ENCODE measurements at regions not wholly inside any gene's neighbourhood (a gene's known extent, or its start where the extent isn't known, plus 50 kb on each side); places are given as distances from the start of the nearest gene placed in this dataset.

DNA sequence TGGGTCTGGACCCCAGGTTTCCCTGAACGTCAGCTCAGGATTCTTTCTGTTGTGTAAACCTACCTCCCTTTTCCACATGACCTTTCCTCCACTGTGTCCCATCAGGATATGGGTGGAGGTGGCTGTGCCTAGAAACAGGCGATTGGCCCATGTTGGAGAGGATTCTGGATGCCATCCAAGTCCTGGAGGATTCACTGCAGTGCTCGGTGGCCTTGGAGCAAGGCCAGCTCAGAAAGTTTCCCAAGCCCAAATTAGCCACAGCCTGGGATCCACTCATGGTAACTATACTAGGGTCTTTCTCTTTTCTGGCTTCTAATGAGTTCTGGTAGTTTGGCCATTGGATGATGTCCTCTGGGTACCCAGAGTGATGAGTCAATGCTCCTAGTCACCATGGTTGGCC, 141.6 kb downstream of the SNX19 start:
- Histone ChIP-seq H3K36me3 (ENCODE audit: control insufficient read depth in 2 of 2, insufficient read depth in 1 of 2, low read length in 2 of 2) (no peaks in the 10 kb centered on the region), H3K9me3 (ENCODE audit: control insufficient read depth, insufficient read depth, low read depth, low read length) (no peaks in the 10 kb centered on the region), H3K27ac (ENCODE audit: extremely low read depth, low read depth, low read length) (no peak overlapping the region), H3K4me1 (ENCODE audit: control insufficient read depth, insufficient read depth, low read length) (no peaks in the 10 kb centered on the region), H3K4me3 (ENCODE audit: low read depth, low read length) (no peak overlapping the region)
- no peak for TF ChIP-seq ZFP37 (tag by site-specific recombination; IDR thresholded peaks at IDR 0.05)
- no peak for TF ChIP-seq ZBTB17 (tag by site-specific recombination; IDR thresholded peaks at IDR 0.05)
- CTCF ChIA-PET, result interaction anchor here (1.2 kb wide), 1 partner anchor 88 kb away, joined by 7 read pairs; no protein-coding TSS in a partner anchor
- POLR2A ChIA-PET, result no interaction called here

DNA sequence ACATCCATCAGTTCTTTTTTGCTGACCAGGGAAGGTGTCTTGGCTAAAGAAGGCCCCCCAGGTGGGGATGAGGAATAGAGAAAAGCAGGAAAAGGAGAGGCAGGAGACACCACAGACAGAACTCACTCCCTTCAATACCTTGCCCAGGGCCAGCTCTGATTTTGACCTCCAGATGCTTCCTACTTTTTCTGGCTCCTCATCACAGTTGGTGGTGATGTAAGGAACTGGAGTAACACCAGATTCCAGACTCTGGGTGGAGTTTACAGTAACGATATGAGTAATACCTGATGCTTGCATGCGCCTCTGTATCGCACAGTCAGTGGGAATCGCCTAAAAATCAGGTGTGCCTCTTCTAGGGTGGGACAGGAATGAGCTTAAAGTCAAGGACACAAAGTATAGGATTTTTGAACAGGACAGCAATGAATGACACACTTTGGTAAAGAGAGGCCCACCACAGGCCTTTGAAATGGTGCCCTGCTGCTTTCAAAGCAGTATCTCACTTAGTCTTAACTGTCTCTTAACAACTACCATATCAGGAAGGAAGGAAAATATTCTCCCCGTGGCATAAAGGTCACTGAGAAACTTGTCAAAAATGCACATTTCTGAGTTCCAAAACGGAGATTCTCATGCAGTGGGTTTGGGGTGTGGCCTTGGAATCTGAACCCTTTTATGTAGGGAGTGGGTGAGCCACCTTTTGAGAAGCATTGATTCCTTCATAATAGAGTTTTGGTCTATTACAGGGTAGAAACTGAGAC, 140.8 kb downstream of the SNX19 start:
- ChIA-PET CTCF (interaction anchor here (1.2 kb wide), 1 partner anchor 87 kb away, joined by 7 read pairs; no protein-coding TSS in a partner anchor), POLR2A (no interaction called here)
- no peak overlapping the region for H3K27ac ChIP-seq (ENCODE audit: extremely low read depth, low read depth, low read length)
- no peaks in the 10 kb centered on the region for H3K4me1 ChIP-seq (ENCODE audit: control insufficient read depth, insufficient read depth, low read length)
- no peak overlapping the region for H3K4me3 ChIP-seq (ENCODE audit: low read depth, low read length)
- H3K9me3 ChIP-seq (ENCODE audit: control insufficient read depth, insufficient read depth, low read depth, low read length), result no peaks in the 10 kb centered on the region
- H3K36me3 ChIP-seq (ENCODE audit: control insufficient read depth in 2 of 2, insufficient read depth in 1 of 2, low read length in 2 of 2), result no peaks in the 10 kb centered on the region
- TF ChIP-seq ZNF146 (tag by site-specific recombination; IDR thresholded peaks at IDR 0.05), result no peak
- no peak for TF ChIP-seq ZNF621 (tag by site-specific recombination; IDR thresholded peaks at IDR 0.05)
- TF ChIP-seq ZBTB20 (tag by site-specific recombination; IDR thresholded peaks at IDR 0.05), result no peak
- TF ChIP-seq ZNF692 (tag by site-specific recombination; IDR thresholded peaks at IDR 0.05), result no peak

DNA sequence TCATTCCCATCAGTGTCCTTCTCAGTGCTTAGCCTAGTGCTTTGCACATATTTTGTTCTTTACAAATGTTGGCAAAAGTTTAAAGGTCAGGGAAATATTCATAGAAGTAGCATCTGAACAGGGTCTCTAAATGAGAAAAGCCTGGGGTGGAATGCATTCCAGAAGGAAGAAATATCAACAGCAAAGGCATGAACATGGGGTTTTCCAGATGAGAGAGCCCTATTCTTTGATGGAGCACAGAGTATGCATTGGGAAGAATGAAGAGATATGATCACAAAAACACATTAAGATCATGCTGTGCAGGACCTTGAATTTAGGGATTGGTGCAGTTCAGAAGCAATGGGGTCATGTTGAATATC, 140.2 kb downstream of the SNX19 start:
- CTCF ChIA-PET, result interaction anchor here (1.2 kb wide), 1 partner anchor 86 kb away, joined by 7 read pairs; no protein-coding TSS in a partner anchor

GRCh38 chr11:130778026-130778425, 138.3 kb downstream of the SNX19 start:
- Histone ChIP-seq H3K27ac (ENCODE audit: extremely low read depth, low read depth, low read length) (no peak overlapping the region), H3K4me3 (ENCODE audit: low read depth, low read length) (no peak overlapping the region), H3K36me3 (ENCODE audit: control insufficient read depth in 2 of 2, insufficient read depth in 1 of 2, low read length in 2 of 2) (no peaks in the 10 kb centered on the region), H3K9me3 (ENCODE audit: control insufficient read depth, insufficient read depth, low read depth, low read length) (no peaks in the 10 kb centered on the region), H3K4me1 (ENCODE audit: control insufficient read depth, insufficient read depth, low read length) (0 out of 2 replicates have a peak, but pooled peaks cover 2% of the 10 kb centered on the region)
- ChIA-PET POLR2A (no interaction called here), CTCF (no interaction called here)
- no peak for TF ChIP-seq ZNF26 (tag by site-specific recombination; IDR thresholded peaks at IDR 0.05)
- TF ChIP-seq MYNN (tag by site-specific recombination; IDR thresholded peaks at IDR 0.05; ENCODE audit: borderline replicate concordance), result no peak
- no peak for TF ChIP-seq ZBTB6 (tag by site-specific recombination; IDR thresholded peaks at IDR 0.05)
- TF ChIP-seq ZSCAN30 (tag by site-specific recombination; IDR thresholded peaks at IDR 0.05), result no peak
- TF ChIP-seq ZNF274 (IDR thresholded peaks at IDR 0.05; ENCODE audit: low read length), result no peak
- TF ChIP-seq ZNF274 (tag by site-specific recombination; IDR thresholded peaks at IDR 0.05; ENCODE audit: borderline replicate concordance), result no peak
- TF ChIP-seq ZNF223 (tag by site-specific recombination; IDR thresholded peaks at IDR 0.05), result no peak
- no peak for TF ChIP-seq ZNF292 (tag by site-specific recombination; IDR thresholded peaks at IDR 0.05; ENCODE audit: borderline replicate concordance, low read depth)
- no peak for TF ChIP-seq ZBTB26 (tag by site-specific recombination; optimal IDR thresholded peaks at IDR 0.05)
- TF ChIP-seq SALL2 (tag by site-specific recombination; IDR thresholded peaks at IDR 0.05; ENCODE audit: borderline replicate concordance), result no peak
- no peak for TF ChIP-seq ZNF132 (tag by site-specific recombination; IDR thresholded peaks at IDR 0.05; ENCODE audit: borderline replicate concordance)
- TF ChIP-seq, protein P1, sequence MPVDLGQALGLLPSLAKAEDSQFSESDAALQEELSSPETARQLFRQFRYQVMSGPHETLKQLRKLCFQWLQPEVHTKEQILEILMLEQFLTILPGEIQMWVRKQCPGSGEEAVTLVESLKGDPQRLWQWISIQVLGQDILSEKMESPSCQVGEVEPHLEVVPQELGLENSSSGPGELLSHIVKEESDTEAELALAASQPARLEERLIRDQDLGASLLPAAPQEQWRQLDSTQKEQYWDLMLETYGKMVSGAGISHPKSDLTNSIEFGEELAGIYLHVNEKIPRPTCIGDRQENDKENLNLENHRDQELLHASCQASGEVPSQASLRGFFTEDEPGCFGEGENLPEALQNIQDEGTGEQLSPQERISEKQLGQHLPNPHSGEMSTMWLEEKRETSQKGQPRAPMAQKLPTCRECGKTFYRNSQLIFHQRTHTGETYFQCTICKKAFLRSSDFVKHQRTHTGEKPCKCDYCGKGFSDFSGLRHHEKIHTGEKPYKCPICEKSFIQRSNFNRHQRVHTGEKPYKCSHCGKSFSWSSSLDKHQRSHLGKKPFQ (tag by site-specific recombination; IDR thresholded peaks at IDR 0.05), result no peak

More for the DNA sequence above, 140.2 kb downstream of the SNX19 start:
- Histone ChIP-seq H3K4me3 (ENCODE audit: low read depth, low read length) (no peak overlapping the region), H3K27ac (ENCODE audit: extremely low read depth, low read depth, low read length) (no peak overlapping the region), H3K4me1 (ENCODE audit: control insufficient read depth, insufficient read depth, low read length) (no peaks in the 10 kb centered on the region), H3K36me3 (ENCODE audit: control insufficient read depth in 2 of 2, insufficient read depth in 1 of 2, low read length in 2 of 2) (no peaks in the 10 kb centered on the region), H3K9me3 (ENCODE audit: control insufficient read depth, insufficient read depth, low read depth, low read length) (no peaks in the 10 kb centered on the region)
- TF ChIP-seq ZNF132 (tag by site-specific recombination; IDR thresholded peaks at IDR 0.05; ENCODE audit: borderline replicate concordance), result no peak
- TF ChIP-seq ZNF133 (tag by site-specific recombination; IDR thresholded peaks at IDR 0.05), result no peak
- TF ChIP-seq KLF9 (tag by site-specific recombination; IDR thresholded peaks at IDR 0.05; ENCODE audit: low read depth), result no peak
- no peak for TF ChIP-seq ZNF521 (tag by site-specific recombination; IDR thresholded peaks at IDR 0.05)
- no peak for TF ChIP-seq ZNF174 (tag by site-specific recombination; IDR thresholded peaks at IDR 0.05)
- TF ChIP-seq SETDB1 (IDR thresholded peaks at IDR 0.05; ENCODE audit: insufficient read length, low read length), result no peak
- no peak for TF ChIP-seq ZBTB7A (tag by site-specific recombination; IDR thresholded peaks at IDR 0.05; ENCODE audit: low read depth)
- POLR2A ChIA-PET, result no interaction called here
